ENCODE measurements at regions not wholly inside any gene's neighbourhood (a gene's known extent, or its start where the extent isn't known, plus 50 kb on each side); places are given as distances from the start of the nearest gene placed in this dataset.

- TF ChIP-seq, protein P1, sequence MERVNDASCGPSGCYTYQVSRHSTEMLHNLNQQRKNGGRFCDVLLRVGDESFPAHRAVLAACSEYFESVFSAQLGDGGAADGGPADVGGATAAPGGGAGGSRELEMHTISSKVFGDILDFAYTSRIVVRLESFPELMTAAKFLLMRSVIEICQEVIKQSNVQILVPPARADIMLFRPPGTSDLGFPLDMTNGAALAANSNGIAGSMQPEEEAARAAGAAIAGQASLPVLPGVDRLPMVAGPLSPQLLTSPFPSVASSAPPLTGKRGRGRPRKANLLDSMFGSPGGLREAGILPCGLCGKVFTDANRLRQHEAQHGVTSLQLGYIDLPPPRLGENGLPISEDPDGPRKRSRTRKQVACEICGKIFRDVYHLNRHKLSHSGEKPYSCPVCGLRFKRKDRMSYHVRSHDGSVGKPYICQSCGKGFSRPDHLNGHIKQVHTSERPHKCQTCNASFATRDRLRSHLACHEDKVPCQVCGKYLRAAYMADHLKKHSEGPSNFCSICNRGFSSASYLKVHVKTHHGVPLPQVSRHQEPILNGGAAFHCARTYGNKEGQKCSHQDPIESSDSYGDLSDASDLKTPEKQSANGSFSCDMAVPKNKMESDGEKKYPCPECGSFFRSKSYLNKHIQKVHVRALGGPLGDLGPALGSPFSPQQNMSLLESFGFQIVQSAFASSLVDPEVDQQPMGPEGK (CRISPR knock-in tag; IDR thresholded peaks at IDR 0.05; ENCODE audit: borderline replicate concordance): no peak
These were observed 256.2 kb upstream of the PITRM1 start (continued) for GRCh38 chr10:3428826-3429225.

- TF ChIP-seq ZC3H10 (CRISPR knock-in tag; IDR thresholded peaks at IDR 0.05): no peak
- no peak for TF ChIP-seq ZFP3 (CRISPR knock-in tag; IDR thresholded peaks at IDR 0.05)
- no peak for TF ChIP-seq ZFP30 (CRISPR knock-in tag; IDR thresholded peaks at IDR 0.05)
- no peak for TF ChIP-seq ARNTL (CRISPR knock-in tag; IDR thresholded peaks at IDR 0.05; ENCODE audit: borderline replicate concordance, low read depth)
- no peak for TF ChIP-seq ESRRG (CRISPR knock-in tag; IDR thresholded peaks at IDR 0.05)
- TF ChIP-seq ISL1 (CRISPR knock-in tag; IDR thresholded peaks at IDR 0.05): no peak
- no peak for TF ChIP-seq SNAI2 (CRISPR knock-in tag; IDR thresholded peaks at IDR 0.05)
- TF ChIP-seq OSR1 (CRISPR knock-in tag; IDR thresholded peaks at IDR 0.05): no peak
- no peak for TF ChIP-seq ZNF8 (CRISPR knock-in tag; IDR thresholded peaks at IDR 0.05)
- no peak for TF ChIP-seq ZNF565 (CRISPR knock-in tag; conservative IDR thresholded peaks at IDR 0.05; ENCODE audit: low read depth)
- TF ChIP-seq TCF4 (CRISPR knock-in tag; IDR thresholded peaks at IDR 0.05; ENCODE audit: borderline replicate concordance): no peak
- no peak for TF ChIP-seq CSDC2 (CRISPR knock-in tag; IDR thresholded peaks at IDR 0.05)
- no peak for TF ChIP-seq TOX (CRISPR knock-in tag; IDR thresholded peaks at IDR 0.05; ENCODE audit: borderline replicate concordance)
- no peak for TF ChIP-seq CSRNP3 (CRISPR knock-in tag; IDR thresholded peaks at IDR 0.05)
- TF ChIP-seq BACH2 (CRISPR knock-in tag; IDR thresholded peaks at IDR 0.05; ENCODE audit: borderline replicate concordance): no peak
- no peak for TF ChIP-seq GLIS3 (CRISPR knock-in tag; IDR thresholded peaks at IDR 0.05)
- TF ChIP-seq RARB (CRISPR knock-in tag; IDR thresholded peaks at IDR 0.05): no peak
These were observed 255.4 kb upstream of the PITRM1 start for GRCh38 chr10:3427950-3428354.

DNA sequence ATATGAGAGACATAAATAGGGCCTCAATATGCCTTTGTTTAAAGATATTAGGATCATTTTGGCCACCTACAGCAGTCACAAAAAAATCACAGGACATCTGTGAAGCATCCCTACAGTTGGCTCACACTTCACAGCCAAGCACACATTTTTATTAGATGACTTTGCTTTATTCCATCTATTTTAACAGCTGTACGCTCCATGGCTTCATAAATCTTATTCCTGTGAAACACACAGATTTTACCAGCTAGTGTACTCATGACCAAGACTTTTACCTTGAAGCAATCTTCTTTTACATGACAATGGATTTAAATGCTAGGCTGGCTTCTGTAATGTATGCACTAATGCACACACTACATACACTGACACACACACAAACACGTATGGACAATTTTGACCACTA, 254.8 kb upstream of the PITRM1 start:
- no peak for ATAC-seq

More at GRCh38 chr10:3427950-3428354, 255.4 kb upstream of the PITRM1 start:
- ATAC-seq: no peak

More for the DNA sequence above, 254.8 kb upstream of the PITRM1 start:
- no peak for TF ChIP-seq PPARA (CRISPR knock-in tag; IDR thresholded peaks at IDR 0.05; ENCODE audit: borderline replicate concordance)
- TF ChIP-seq, protein P2, sequence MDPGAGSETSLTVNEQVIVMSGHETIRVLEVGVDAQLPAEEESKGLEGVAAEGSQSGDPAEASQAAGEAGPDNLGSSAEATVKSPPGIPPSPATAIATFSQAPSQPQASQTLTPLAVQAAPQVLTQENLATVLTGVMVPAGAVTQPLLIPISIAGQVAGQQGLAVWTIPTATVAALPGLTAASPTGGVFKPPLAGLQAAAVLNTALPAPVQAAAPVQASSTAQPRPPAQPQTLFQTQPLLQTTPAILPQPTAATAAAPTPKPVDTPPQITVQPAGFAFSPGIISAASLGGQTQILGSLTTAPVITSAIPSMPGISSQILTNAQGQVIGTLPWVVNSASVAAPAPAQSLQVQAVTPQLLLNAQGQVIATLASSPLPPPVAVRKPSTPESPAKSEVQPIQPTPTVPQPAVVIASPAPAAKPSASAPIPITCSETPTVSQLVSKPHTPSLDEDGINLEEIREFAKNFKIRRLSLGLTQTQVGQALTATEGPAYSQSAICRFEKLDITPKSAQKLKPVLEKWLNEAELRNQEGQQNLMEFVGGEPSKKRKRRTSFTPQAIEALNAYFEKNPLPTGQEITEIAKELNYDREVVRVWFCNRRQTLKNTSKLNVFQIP (CRISPR knock-in tag; IDR thresholded peaks at IDR 0.05; ENCODE audit: borderline replicate concordance, low read depth): no peak
- no peak for TF ChIP-seq GLIS3 (CRISPR knock-in tag; IDR thresholded peaks at IDR 0.05)
- TF ChIP-seq, protein P1 (CRISPR knock-in tag; IDR thresholded peaks at IDR 0.05; ENCODE audit: borderline replicate concordance): no peak
- TF ChIP-seq RARB (CRISPR knock-in tag; IDR thresholded peaks at IDR 0.05): no peak
- no peak for TF ChIP-seq ESRRG (CRISPR knock-in tag; IDR thresholded peaks at IDR 0.05)
- TF ChIP-seq, protein P3, sequence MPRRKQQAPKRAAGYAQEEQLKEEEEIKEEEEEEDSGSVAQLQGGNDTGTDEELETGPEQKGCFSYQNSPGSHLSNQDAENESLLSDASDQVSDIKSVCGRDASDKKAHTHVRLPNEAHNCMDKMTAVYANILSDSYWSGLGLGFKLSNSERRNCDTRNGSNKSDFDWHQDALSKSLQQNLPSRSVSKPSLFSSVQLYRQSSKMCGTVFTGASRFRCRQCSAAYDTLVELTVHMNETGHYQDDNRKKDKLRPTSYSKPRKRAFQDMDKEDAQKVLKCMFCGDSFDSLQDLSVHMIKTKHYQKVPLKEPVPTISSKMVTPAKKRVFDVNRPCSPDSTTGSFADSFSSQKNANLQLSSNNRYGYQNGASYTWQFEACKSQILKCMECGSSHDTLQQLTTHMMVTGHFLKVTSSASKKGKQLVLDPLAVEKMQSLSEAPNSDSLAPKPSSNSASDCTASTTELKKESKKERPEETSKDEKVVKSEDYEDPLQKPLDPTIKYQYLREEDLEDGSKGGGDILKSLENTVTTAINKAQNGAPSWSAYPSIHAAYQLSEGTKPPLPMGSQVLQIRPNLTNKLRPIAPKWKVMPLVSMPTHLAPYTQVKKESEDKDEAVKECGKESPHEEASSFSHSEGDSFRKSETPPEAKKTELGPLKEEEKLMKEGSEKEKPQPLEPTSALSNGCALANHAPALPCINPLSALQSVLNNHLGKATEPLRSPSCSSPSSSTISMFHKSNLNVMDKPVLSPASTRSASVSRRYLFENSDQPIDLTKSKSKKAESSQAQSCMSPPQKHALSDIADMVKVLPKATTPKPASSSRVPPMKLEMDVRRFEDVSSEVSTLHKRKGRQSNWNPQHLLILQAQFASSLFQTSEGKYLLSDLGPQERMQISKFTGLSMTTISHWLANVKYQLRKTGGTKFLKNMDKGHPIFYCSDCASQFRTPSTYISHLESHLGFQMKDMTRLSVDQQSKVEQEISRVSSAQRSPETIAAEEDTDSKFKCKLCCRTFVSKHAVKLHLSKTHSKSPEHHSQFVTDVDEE (CRISPR knock-in tag; IDR thresholded peaks at IDR 0.05): no peak
- no peak for TF ChIP-seq ZNF8 (CRISPR knock-in tag; IDR thresholded peaks at IDR 0.05)
- TF ChIP-seq CSRNP3 (CRISPR knock-in tag; IDR thresholded peaks at IDR 0.05): no peak
- TF ChIP-seq ZFP30 (CRISPR knock-in tag; IDR thresholded peaks at IDR 0.05): no peak
- no peak for TF ChIP-seq CSDC2 (CRISPR knock-in tag; IDR thresholded peaks at IDR 0.05)
- TF ChIP-seq ZNF565 (CRISPR knock-in tag; conservative IDR thresholded peaks at IDR 0.05; ENCODE audit: low read depth): no peak
- TF ChIP-seq ARNTL (CRISPR knock-in tag; IDR thresholded peaks at IDR 0.05; ENCODE audit: borderline replicate concordance, low read depth): no peak
- no peak for TF ChIP-seq SNAI2 (CRISPR knock-in tag; IDR thresholded peaks at IDR 0.05)
